Karpas-422 (cell line): ENCODE measurements at regions not wholly inside any gene's neighbourhood (a gene's known extent, or its start where the extent isn't known, plus 50 kb on each side); places are given as distances from the start of the nearest gene placed in this dataset.

Experiments
- DNase-seq: peaks from one replicate; pipeline ENCODE4 v3.0.0-alpha.2; 2015
- H2AFZ ChIP-seq: fragments of 200-600 bp; sonication (generic); 2 replicates; pipeline ENCODE4 v1.6.1; 2014; ENCODE audit warnings: antibody characterized with exemption, low read length, mixed read lengths
- H3K27ac ChIP-seq: fragments of 200-600 bp; sonication (generic); 2 replicates; pipeline ENCODE4 v1.5.1; 2014; ENCODE audit warnings: mild to moderate bottlenecking, low read length, moderate library complexity
- H3K27me3 ChIP-seq: fragments of 200-600 bp; sonication (generic); 2 replicates; pipeline ENCODE4 v1.6.1; 2014; ENCODE audit warnings: low read length, mixed read lengths
- H3K36me3 ChIP-seq: fragments of 200-600 bp; sonication (generic); 2 replicates; pipeline ENCODE4 v1.6.1; 2014; ENCODE audit warnings: low read length, mixed read lengths; ENCODE audit not compliant: insufficient read depth
- H3K4me1 ChIP-seq: fragments of 200-600 bp; sonication (generic); 2 replicates; pipeline ENCODE4 v1.6.1; 2014; ENCODE audit warnings: mild to moderate bottlenecking, low read length, mixed read lengths
- H3K4me2 ChIP-seq: fragments of 200-600 bp; sonication (generic); 2 replicates; pipeline ENCODE4 v1.6.1; 2014; ENCODE audit warnings: low read length, low read depth, mild to moderate bottlenecking; ENCODE audit not compliant: poor library complexity, severe bottlenecking
- H3K4me3 ChIP-seq: fragments of 200-600 bp; sonication (generic); 2 replicates; pipeline ENCODE4 v1.5.1; 2014; ENCODE audit warnings: mild to moderate bottlenecking, antibody characterized with exemption, low read length, mixed read lengths
- H3K79me2 ChIP-seq: fragments of 200-600 bp; sonication (generic); 2 replicates; pipeline ENCODE4 v1.6.1; 2014; ENCODE audit warnings: mild to moderate bottlenecking, low read length, mixed read lengths
- H3K9ac ChIP-seq: fragments of 200-600 bp; sonication (generic); 2 replicates; pipeline ENCODE4 v1.6.0; 2014; ENCODE audit warnings: low read length
- H3K9me2 ChIP-seq: fragments of 200-600 bp; sonication (generic), shearing (Covaris generic); replicated peaks from 2 replicates; pipeline ENCODE4 v1.6.0; 2014; ENCODE audit warnings: mild to moderate bottlenecking, low read length, moderate library complexity; ENCODE audit not compliant: insufficient read depth
- H3K9me3 ChIP-seq: fragments of 300-700, 200-600 bp; sonication (generic); 2 replicates; pipeline ENCODE4 v1.6.1; 2014; ENCODE audit warnings: low read length, mixed read lengths
- H4K20me1 ChIP-seq: fragments of 200-600 bp; sonication (generic); 2 replicates; pipeline ENCODE4 v1.6.1; 2014; ENCODE audit warnings: mild to moderate bottlenecking, antibody characterized with exemption, low read length, low read depth; ENCODE audit not compliant: insufficient read depth

- Histone ChIP-seq H3K4me1 (no peaks in the 10 kb centered on the region), H3K9me2 (no peaks in the 10 kb centered on the region), H3K36me3 (no peaks in the 10 kb centered on the region), H3K9ac (no peak overlapping the region), H3K27ac (no peak overlapping the region), H4K20me1 (no peaks in the 10 kb centered on the region), H3K27me3 (no peaks in the 10 kb centered on the region), H2AFZ (no peak overlapping the region), H3K79me2 (no peaks in the 10 kb centered on the region), H3K4me3 (no peak overlapping the region), H3K4me2 (no peak overlapping the region), H3K9me3 (no peaks in the 10 kb centered on the region)
- no peak for DNase-seq
Measured at GRCh38 chr2:221848286-221848685, 276.2 kb upstream of the EPHA4 start.

GRCh38 chr2:221845021-221845365, 272.9 kb upstream of the EPHA4 start:
- Histone ChIP-seq H3K9ac (no peak overlapping the region), H3K4me3 (no peak overlapping the region), H3K9me2 (no peaks in the 10 kb centered on the region), H2AFZ (no peak overlapping the region), H3K4me1 (no peaks in the 10 kb centered on the region), H3K27me3 (no peaks in the 10 kb centered on the region), H3K79me2 (no peaks in the 10 kb centered on the region), H3K9me3 (no peaks in the 10 kb centered on the region), H4K20me1 (no peaks in the 10 kb centered on the region), H3K27ac (no peak overlapping the region), H3K36me3 (no peaks in the 10 kb centered on the region), H3K4me2 (no peak overlapping the region)
- no peak for DNase-seq

GRCh38 chr2:221844212-221845020, 272.3 kb upstream of the EPHA4 start:
- Histone ChIP-seq H3K4me3 (no peak overlapping the region), H4K20me1 (no peaks in the 10 kb centered on the region), H3K9ac (no peak overlapping the region), H3K9me2 (no peaks in the 10 kb centered on the region), H2AFZ (no peak overlapping the region), H3K4me2 (no peak overlapping the region), H3K79me2 (no peaks in the 10 kb centered on the region), H3K27ac (no peak overlapping the region), H3K36me3 (no peaks in the 10 kb centered on the region), H3K27me3 (no peaks in the 10 kb centered on the region), H3K4me1 (no peaks in the 10 kb centered on the region), H3K9me3 (no peaks in the 10 kb centered on the region)
- no peak for DNase-seq

GRCh38 chr2:221836095-221836494, 264.0 kb upstream of the EPHA4 start:
- Histone ChIP-seq H3K4me1 (no peaks in the 10 kb centered on the region), H3K36me3 (no peaks in the 10 kb centered on the region), H4K20me1 (no peaks in the 10 kb centered on the region), H3K4me2 (no peak overlapping the region), H3K27ac (no peak overlapping the region), H2AFZ (no peak overlapping the region), H3K9ac (no peak overlapping the region), H3K4me3 (no peak overlapping the region), H3K79me2 (no peaks in the 10 kb centered on the region), H3K9me3 (no peaks in the 10 kb centered on the region), H3K9me2 (no peaks in the 10 kb centered on the region), H3K27me3 (no peaks in the 10 kb centered on the region)
- DNase-seq: no peak

GRCh38 chr2:221833966-221834365, 261.9 kb upstream of the EPHA4 start:
- H3K9me3 ChIP-seq: no peaks in the 10 kb centered on the region
- no peaks in the 10 kb centered on the region for H3K36me3 ChIP-seq
- no peak overlapping the region for H3K9ac ChIP-seq
- H3K4me1 ChIP-seq: no peaks in the 10 kb centered on the region
- H3K27me3 ChIP-seq: no peaks in the 10 kb centered on the region
- H2AFZ ChIP-seq: no peak overlapping the region
- H3K79me2 ChIP-seq: no peaks in the 10 kb centered on the region
- H3K4me3 ChIP-seq: no peak overlapping the region
- H4K20me1 ChIP-seq: no peaks in the 10 kb centered on the region
- DNase-seq: no peak
- H3K4me2 ChIP-seq: no peak overlapping the region
- no peaks in the 10 kb centered on the region for H3K9me2 ChIP-seq
- no peak overlapping the region for H3K27ac ChIP-seq

- Histone ChIP-seq H4K20me1 (no peaks in the 10 kb centered on the region), H3K4me3 (no peak overlapping the region), H3K27ac (no peak overlapping the region), H3K79me2 (no peaks in the 10 kb centered on the region), H3K4me2 (no peak overlapping the region), H3K9me3 (no peaks in the 10 kb centered on the region), H3K36me3 (no peaks in the 10 kb centered on the region), H3K9ac (no peak overlapping the region), H3K4me1 (no peaks in the 10 kb centered on the region), H2AFZ (no peak overlapping the region), H3K27me3 (no peaks in the 10 kb centered on the region), H3K9me2 (no peaks in the 10 kb centered on the region)
- no peak for DNase-seq
Measured at GRCh38 chr2:221831051-221831450, 258.9 kb upstream of the EPHA4 start.

GRCh38 chr2:221822416-221822815, 250.3 kb upstream of the EPHA4 start:
- no peaks in the 10 kb centered on the region for H3K27me3 ChIP-seq
- no peak overlapping the region for H2AFZ ChIP-seq
- no peaks in the 10 kb centered on the region for H4K20me1 ChIP-seq
- H3K9me3 ChIP-seq: no peaks in the 10 kb centered on the region
- H3K27ac ChIP-seq: no peak overlapping the region
- no peaks in the 10 kb centered on the region for H3K4me1 ChIP-seq
- H3K79me2 ChIP-seq: no peaks in the 10 kb centered on the region
- H3K4me2 ChIP-seq: no peak overlapping the region
- H3K9ac ChIP-seq: no peak overlapping the region
- H3K4me3 ChIP-seq: no peak overlapping the region
- DNase-seq: no peak
- H3K36me3 ChIP-seq: no peaks in the 10 kb centered on the region
- no peaks in the 10 kb centered on the region for H3K9me2 ChIP-seq

- no peak overlapping the region for H3K4me2 ChIP-seq
- H3K79me2 ChIP-seq: no peaks in the 10 kb centered on the region
- H4K20me1 ChIP-seq: no peaks in the 10 kb centered on the region
- H2AFZ ChIP-seq: no peak overlapping the region
- no peaks in the 10 kb centered on the region for H3K27me3 ChIP-seq
- no peaks in the 10 kb centered on the region for H3K4me1 ChIP-seq
- H3K36me3 ChIP-seq: no peaks in the 10 kb centered on the region
- H3K27ac ChIP-seq: no peak overlapping the region
- no peak for DNase-seq
- H3K4me3 ChIP-seq: no peak overlapping the region
- no peak overlapping the region for H3K9ac ChIP-seq
- H3K9me3 ChIP-seq: no peaks in the 10 kb centered on the region
- no peaks in the 10 kb centered on the region for H3K9me2 ChIP-seq
Measured at GRCh38 chr2:221818616-221819320, 246.7 kb upstream of the EPHA4 start.
